ENCODE measurements at regions not wholly inside any gene's neighbourhood (a gene's known extent, or its start where the extent isn't known, plus 50 kb on each side); places are given as distances from the start of the nearest gene placed in this dataset.

- no peak overlapping the region for H3K4me3 ChIP-seq (ENCODE audit: low read depth, low read length)
- no peak for DNase-seq (ENCODE audit: low read depth)
- TF ChIP-seq, protein P1, sequence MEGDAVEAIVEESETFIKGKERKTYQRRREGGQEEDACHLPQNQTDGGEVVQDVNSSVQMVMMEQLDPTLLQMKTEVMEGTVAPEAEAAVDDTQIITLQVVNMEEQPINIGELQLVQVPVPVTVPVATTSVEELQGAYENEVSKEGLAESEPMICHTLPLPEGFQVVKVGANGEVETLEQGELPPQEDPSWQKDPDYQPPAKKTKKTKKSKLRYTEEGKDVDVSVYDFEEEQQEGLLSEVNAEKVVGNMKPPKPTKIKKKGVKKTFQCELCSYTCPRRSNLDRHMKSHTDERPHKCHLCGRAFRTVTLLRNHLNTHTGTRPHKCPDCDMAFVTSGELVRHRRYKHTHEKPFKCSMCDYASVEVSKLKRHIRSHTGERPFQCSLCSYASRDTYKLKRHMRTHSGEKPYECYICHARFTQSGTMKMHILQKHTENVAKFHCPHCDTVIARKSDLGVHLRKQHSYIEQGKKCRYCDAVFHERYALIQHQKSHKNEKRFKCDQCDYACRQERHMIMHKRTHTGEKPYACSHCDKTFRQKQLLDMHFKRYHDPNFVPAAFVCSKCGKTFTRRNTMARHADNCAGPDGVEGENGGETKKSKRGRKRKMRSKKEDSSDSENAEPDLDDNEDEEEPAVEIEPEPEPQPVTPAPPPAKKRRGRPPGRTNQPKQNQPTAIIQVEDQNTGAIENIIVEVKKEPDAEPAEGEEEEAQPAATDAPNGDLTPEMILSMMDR (IDR thresholded peaks at IDR 0.05; ENCODE audit: insufficient read depth, low read depth, low read length), result no peak
Measured at GRCh38 chr2:150375333-150375732, 112.1 kb downstream of the RND3 start.

- TF ChIP-seq, protein P1 (IDR thresholded peaks at IDR 0.05; ENCODE audit: insufficient read depth, low read depth, low read length), result no peak
Measured at GRCh38 chr2:150374492-150374891, 113.0 kb downstream of the RND3 start.

GRCh38 chr2:150373374-150373773 is 114.1 kb downstream of the RND3 start:
- H3K4me3 ChIP-seq (ENCODE audit: low read depth, low read length), result no peak overlapping the region
- TF ChIP-seq, protein P1 (IDR thresholded peaks at IDR 0.05; ENCODE audit: insufficient read depth, low read depth, low read length), result no peak
- DNase-seq (ENCODE audit: low read depth), result no peak

More at GRCh38 chr2:150374492-150374891, 113.0 kb downstream of the RND3 start:
- H3K4me3 ChIP-seq (ENCODE audit: low read depth, low read length), result no peak overlapping the region
- DNase-seq (ENCODE audit: low read depth), result no peak

GRCh38 chr2:150371044-150371818 is 116.2 kb downstream of the RND3 start:
- no peak for DNase-seq (ENCODE audit: low read depth)
- TF ChIP-seq, protein P1 (IDR thresholded peaks at IDR 0.05; ENCODE audit: insufficient read depth, low read depth, low read length), result no peak
- no peak overlapping the region for H3K4me3 ChIP-seq (ENCODE audit: low read depth, low read length)

- no peak for DNase-seq (ENCODE audit: low read depth)
- TF ChIP-seq, protein P1 (IDR thresholded peaks at IDR 0.05; ENCODE audit: insufficient read depth, low read depth, low read length), result no peak
- no peak overlapping the region for H3K4me3 ChIP-seq (ENCODE audit: low read depth, low read length)
Measured at GRCh38 chr2:150370561-150370960, 116.9 kb downstream of the RND3 start.

GRCh38 chr2:150369862-150370261 is 117.6 kb downstream of the RND3 start:
- H3K4me3 ChIP-seq (ENCODE audit: low read depth, low read length), result no peak overlapping the region
- TF ChIP-seq, protein P1 (IDR thresholded peaks at IDR 0.05; ENCODE audit: insufficient read depth, low read depth, low read length), result no peak
- no peak for DNase-seq (ENCODE audit: low read depth)

DNA sequence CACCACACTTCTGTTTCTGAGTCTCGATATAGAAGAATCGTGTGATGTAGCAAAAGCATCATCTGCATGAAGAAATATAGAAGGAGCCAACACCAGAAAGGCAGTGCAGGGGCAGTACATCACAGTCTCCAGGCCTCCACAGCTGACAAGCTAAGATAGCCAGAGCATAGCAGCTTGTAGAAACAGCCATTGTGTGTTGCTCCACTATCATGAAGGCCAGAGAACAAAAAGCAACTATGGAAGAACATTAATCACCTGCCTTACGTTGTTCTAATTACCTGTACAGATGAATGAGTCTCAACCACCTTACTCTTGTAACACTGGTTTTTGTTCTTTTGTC is 129.0 kb downstream of the RND3 start:
- no peak overlapping the region for H3K4me3 ChIP-seq (ENCODE audit: low read depth, low read length)
- TF ChIP-seq, protein P1 (IDR thresholded peaks at IDR 0.05; ENCODE audit: insufficient read depth, low read depth, low read length), result no peak
- no peak for DNase-seq (ENCODE audit: low read depth)
